ENCODE measurements at regions not wholly inside any gene's neighbourhood (a gene's known extent, or its start where the extent isn't known, plus 50 kb on each side); places are given as distances from the start of the nearest gene placed in this dataset.

DNA sequence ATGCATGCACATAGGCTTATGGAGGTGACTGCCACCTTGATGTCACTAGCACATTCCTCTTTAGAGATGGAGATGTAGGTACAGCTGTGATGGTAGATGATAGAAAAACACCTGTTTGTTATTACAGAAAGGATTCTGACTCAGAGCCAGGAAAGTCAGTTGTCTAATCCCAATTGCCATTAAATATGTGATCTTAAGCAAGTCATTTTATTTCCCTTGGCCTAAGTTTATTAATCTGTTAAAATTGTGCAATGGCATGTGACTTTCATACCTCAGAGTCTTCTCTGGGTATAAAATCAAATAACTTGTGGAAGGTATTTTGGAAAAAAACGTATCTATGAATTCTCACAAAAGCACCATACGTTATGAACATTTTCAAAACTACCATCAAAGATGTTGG lies 123.9 kb upstream of the BET1 start:
- TF ChIP-seq, protein P1, sequence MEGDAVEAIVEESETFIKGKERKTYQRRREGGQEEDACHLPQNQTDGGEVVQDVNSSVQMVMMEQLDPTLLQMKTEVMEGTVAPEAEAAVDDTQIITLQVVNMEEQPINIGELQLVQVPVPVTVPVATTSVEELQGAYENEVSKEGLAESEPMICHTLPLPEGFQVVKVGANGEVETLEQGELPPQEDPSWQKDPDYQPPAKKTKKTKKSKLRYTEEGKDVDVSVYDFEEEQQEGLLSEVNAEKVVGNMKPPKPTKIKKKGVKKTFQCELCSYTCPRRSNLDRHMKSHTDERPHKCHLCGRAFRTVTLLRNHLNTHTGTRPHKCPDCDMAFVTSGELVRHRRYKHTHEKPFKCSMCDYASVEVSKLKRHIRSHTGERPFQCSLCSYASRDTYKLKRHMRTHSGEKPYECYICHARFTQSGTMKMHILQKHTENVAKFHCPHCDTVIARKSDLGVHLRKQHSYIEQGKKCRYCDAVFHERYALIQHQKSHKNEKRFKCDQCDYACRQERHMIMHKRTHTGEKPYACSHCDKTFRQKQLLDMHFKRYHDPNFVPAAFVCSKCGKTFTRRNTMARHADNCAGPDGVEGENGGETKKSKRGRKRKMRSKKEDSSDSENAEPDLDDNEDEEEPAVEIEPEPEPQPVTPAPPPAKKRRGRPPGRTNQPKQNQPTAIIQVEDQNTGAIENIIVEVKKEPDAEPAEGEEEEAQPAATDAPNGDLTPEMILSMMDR (IDR thresholded peaks at IDR 0.05; ENCODE audit: low read depth, low read length) = no peak
- TF ChIP-seq EZH2phosphoT487 (IDR thresholded peaks at IDR 0.05; ENCODE audit: low read depth) = no peak

All from OCI-LY3 (cell line).